CD14-positive monocyte (primary cell): ENCODE measurements at regions not wholly inside any gene's neighbourhood (a gene's known extent, or its start where the extent isn't known, plus 50 kb on each side); places are given as distances from the start of the nearest gene placed in this dataset.

ENCODE experiments used
- DNase-seq, 3 donors: peaks; one replicate each; pipeline ENCODE4 v3.0.0-alpha.2; 2011 to 2022
- H2AFZ ChIP-seq: 2 replicates; pipeline ENCODE4 v1.6.0; 2012; ENCODE audit warnings: mild to moderate bottlenecking, low read depth, low read length, inconsistent platforms; ENCODE audit not compliant: insufficient read depth, poor library complexity, severe bottlenecking
- H3K27ac ChIP-seq, 2 donors: 1 replicate in 1 of 2; 2 replicates in 1 of 2; pipeline ENCODE4 v1.5.1; 2012 to 2013; ENCODE audit warnings: low read length in 2 of 2, control low read depth in 1 of 2, inconsistent platforms in 1 of 2, low read depth in 1 of 2, mild to moderate bottlenecking in 1 of 2
- H3K27me3 ChIP-seq, 2 donors: one replicate each; pipeline versions ENCODE4 v1.6.0 to v1.6.1; 2011 to 2013; ENCODE audit warnings: low read length in 2 of 2; ENCODE audit not compliant: control insufficient read depth in 2 of 2, insufficient read depth in 2 of 2
- H3K36me3 ChIP-seq, 2 donors: replicated peaks in 1 of 2; 1 replicate in 1 of 2; 2 replicates in 1 of 2; pipeline versions ENCODE4 v1.5.1 to v1.6.1; 2012 to 2013; ENCODE audit warnings: low read length in 2 of 2, control low read depth in 1 of 2, inconsistent platforms in 1 of 2, mild to moderate bottlenecking in 1 of 2; ENCODE audit not compliant: insufficient read depth in 2 of 2, control insufficient read depth in 1 of 2
- H3K4me1 ChIP-seq, 2 donors: 1 replicate in 1 of 2; 2 replicates in 1 of 2; pipeline versions ENCODE4 v1.5.1 to v1.6.1; 2012 to 2013; ENCODE audit warnings: low read length in 2 of 2, control low read depth in 1 of 2, inconsistent platforms in 1 of 2, mild to moderate bottlenecking in 1 of 2, moderate library complexity in 1 of 2; ENCODE audit not compliant: insufficient read depth in 2 of 2, control insufficient read depth in 1 of 2
- H3K4me2 ChIP-seq: replicated peaks from 2 replicates; pipeline ENCODE3; 2012; ENCODE audit warnings: low read length, moderate library complexity, mild to moderate bottlenecking; ENCODE audit not compliant: poor library complexity, severe bottlenecking; ENCODE audit errors: extremely low read depth
- H3K4me3 ChIP-seq, 3 experiments: fragments of 200-600 bp in 1 of 3; sonication (generic) in 1 of 3; replicated peaks in 1 of 3; 1 replicate in 2 of 3; 2 replicates in 1 of 3; pipeline ENCODE4 v1.5.1; 2011 to 2013; ENCODE audit warnings: low read length in 3 of 3, mild to moderate bottlenecking in 3 of 3, control low read depth in 2 of 3, low read depth in 2 of 3, inconsistent platforms in 1 of 3, moderate library complexity in 1 of 3
- H3K79me2 ChIP-seq: 2 replicates; pipeline ENCODE4 v1.6.0; 2012; ENCODE audit warnings: mild to moderate bottlenecking, control low read depth, inconsistent platforms, low read length, moderate library complexity; ENCODE audit not compliant: insufficient read depth
- H3K9ac ChIP-seq: 2 replicates; pipeline ENCODE4 v1.6.0; 2017; ENCODE audit warnings: low read length, mild to moderate bottlenecking; ENCODE audit not compliant: insufficient read depth, poor library complexity, severe bottlenecking
- H3K9me3 ChIP-seq, 2 donors: replicated peaks in 1 of 2; 1 replicate in 1 of 2; 2 replicates in 1 of 2; pipeline versions ENCODE4 v1.5.1 to v1.6.1; 2012 to 2013; ENCODE audit warnings: low read length in 2 of 2, control low read depth in 1 of 2; ENCODE audit not compliant: control insufficient read depth in 1 of 2, insufficient read depth in 1 of 2
- H4K20me1 ChIP-seq: 2 replicates; pipeline ENCODE4 v1.6.0; 2012; ENCODE audit warnings: mild to moderate bottlenecking, low read length, control low read depth, moderate library complexity; ENCODE audit not compliant: insufficient read depth
- H3K27ac Mint-ChIP-seq, 7 donors: one replicate each; pipeline ENCODE4 v1.8.0; 2020; ENCODE audit warnings: mild to moderate bottlenecking in 7 of 7, mixed read lengths in 7 of 7, moderate library complexity in 6 of 7, inconsistent platforms in 2 of 7
- H3K27me3 Mint-ChIP-seq, 3 donors: one replicate each; pipeline ENCODE4 v1.8.0; 2021 to 2022; ENCODE audit warnings: low read depth in 3 of 3, mild to moderate bottlenecking in 3 of 3, mixed read lengths in 3 of 3, moderate library complexity in 3 of 3, inconsistent platforms in 1 of 3
- H3K36me3 Mint-ChIP-seq, 2 donors: one replicate each; pipeline ENCODE4 v1.8.0; 2020; ENCODE audit warnings: mixed read lengths in 2 of 2, inconsistent platforms in 1 of 2, mild to moderate bottlenecking in 1 of 2
- H3K4me1 Mint-ChIP-seq: one replicate; pipeline ENCODE4 v1.8.0; 2020; ENCODE audit warnings: mild to moderate bottlenecking, mixed read lengths
- H3K4me3 Mint-ChIP-seq, 2 donors: one replicate each; pipeline ENCODE4 v1.8.0; 2020; ENCODE audit warnings: mild to moderate bottlenecking in 2 of 2, mixed read lengths in 2 of 2, moderate library complexity in 1 of 2
- H3K9me3 Mint-ChIP-seq, 7 donors: one replicate each; pipeline ENCODE4 v1.8.0; 2020 to 2022; ENCODE audit warnings: mixed read lengths in 7 of 7, mild to moderate bottlenecking in 6 of 7, moderate library complexity in 6 of 7, inconsistent platforms in 2 of 7
- CTCF ChIP-seq: fragments of 200-600 bp; IDR thresholded peaks from one replicate; pipeline ENCODE4 v1.8.0; 2022; ENCODE audit warnings: antibody characterized with exemption, mild to moderate bottlenecking
- WGBS: methylation state at CpG from one replicate; pipeline ENCODE4 v1.1.5; 2013; ENCODE audit warnings: missing lambda C conversion rate; ENCODE audit not compliant: insufficient coverage; 5-methylcytosine and 5-hydroxymethylcytosine counted together
- intact Hi-C, 2 donors: fragments of 100-400 bp; cut with micrococcal nuclease; formaldehyde crosslinking; loops; one replicate each; pipeline versions ENCODE4 v1.15.0 to v1.15.1; 2023

DNA sequence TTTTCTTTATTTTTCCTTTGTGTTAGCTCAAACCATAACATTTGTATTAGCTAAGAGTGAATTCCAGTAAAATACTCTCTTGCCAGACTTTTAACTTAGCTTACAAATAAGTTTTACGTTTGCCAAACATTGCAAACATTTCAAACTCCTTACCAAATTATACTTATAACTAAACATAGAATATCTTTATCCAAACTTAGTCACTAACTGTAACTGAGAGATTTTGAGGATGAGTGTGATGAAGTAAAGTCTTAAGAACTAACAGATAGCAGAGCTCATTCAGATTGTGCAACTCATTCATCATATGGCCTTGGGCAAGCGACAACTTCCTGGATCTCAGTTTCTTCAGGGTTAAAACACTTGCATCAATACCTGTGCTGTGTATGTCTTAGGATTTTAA, 533.7 kb downstream of the TDRD15 start:
- no peak overlapping the region for H3K27ac ChIP-seq
- Mint-ChIP-seq H3K4me3 (no peak overlapping the region), H3K36me3 (no peaks in the 10 kb centered on the region), H3K27ac (no peak overlapping the region), H3K4me1 (no peaks in the 10 kb centered on the region), H3K27me3 (no peaks in the 10 kb centered on the region), H3K9me3 (peaks cover 0 to 10% (median 4%) of the 10 kb centered on the region in 7 donors)
- H3K4me1 ChIP-seq = no peaks in the 10 kb centered on the region
- intact Hi-C loops = no loop called here
- H3K9me3 ChIP-seq = peaks cover 0 to 5% of the 10 kb centered on the region in 2 donors
- DNase-seq = no peak
- H3K4me2 ChIP-seq = no peak overlapping the region
- no peak overlapping the region for H3K4me3 ChIP-seq
- TF ChIP-seq CTCF = no peak
- H2AFZ ChIP-seq = no peak overlapping the region
- H4K20me1 ChIP-seq = no peaks in the 10 kb centered on the region
- 80% methylated on average over 1 of the region's 2 CpGs for WGBS
- no peaks in the 10 kb centered on the region for H3K79me2 ChIP-seq
- H3K9ac ChIP-seq = no peak overlapping the region
- no peaks in the 10 kb centered on the region for H3K36me3 ChIP-seq
- H3K27me3 ChIP-seq = no peaks in the 10 kb centered on the region

GRCh38 chr2:21658269-21658668, 534.5 kb downstream of the TDRD15 start:
- Histone ChIP-seq H3K27ac (no peak overlapping the region), H3K4me1 (no peaks in the 10 kb centered on the region), H3K4me3 (no peak overlapping the region), H4K20me1 (no peaks in the 10 kb centered on the region), H3K27me3 (no peaks in the 10 kb centered on the region), H3K9ac (no peak overlapping the region), H3K79me2 (no peaks in the 10 kb centered on the region), H3K9me3 (peaks cover 0 to 5% of the 10 kb centered on the region in 2 donors), H3K4me2 (no peak overlapping the region), H3K36me3 (no peaks in the 10 kb centered on the region), H2AFZ (no peak overlapping the region)
- no peaks in the 10 kb centered on the region for H3K4me1 Mint-ChIP-seq
- TF ChIP-seq CTCF = no peak
- DNase-seq = no peak
- 71% methylated on average over 1 of the region's 1 CpG for WGBS
- H3K27me3 Mint-ChIP-seq = no peaks in the 10 kb centered on the region
- H3K27ac Mint-ChIP-seq = no peak overlapping the region
- H3K36me3 Mint-ChIP-seq = no peaks in the 10 kb centered on the region
- no peak overlapping the region for H3K4me3 Mint-ChIP-seq
- intact Hi-C loops = no loop called here
- H3K9me3 Mint-ChIP-seq = peaks cover 0 to 9% (median 4%) of the 10 kb centered on the region in 7 donors
